SK-N-SH treated with all-trans-retinoic acid at 6 μM for 48 hours (cell line): ENCODE measurements at regions not wholly inside any gene's neighbourhood (a gene's known extent, or its start where the extent isn't known, plus 50 kb on each side); places are given as distances from the start of the nearest gene placed in this dataset.

Experiments
- ISL1 ChIP-seq: fragments of 250-450 bp; sonication (Bioruptor Pico); IDR thresholded peaks from 2 replicates; pipeline ENCODE4 v2.1.2; 2022; ENCODE audit warnings: mild to moderate bottlenecking, moderate library complexity
- PPARA ChIP-seq: fragments of 250-450 bp; sonication (Bioruptor Pico); IDR thresholded peaks from 2 replicates; pipeline ENCODE4 v1.5.0; 2020; ENCODE audit warnings: mild to moderate bottlenecking, borderline replicate concordance
- ZFP30 ChIP-seq: fragments of 450-650 bp; formaldehyde crosslinking; IDR thresholded peaks from 2 replicates; pipeline ENCODE4 v1.5.0; 2022; ENCODE audit warnings: mild to moderate bottlenecking, moderate library complexity
- TF ChIP-seq, protein P1 (sequence below): fragments of 250-450 bp; sonication (Bioruptor Pico); IDR thresholded peaks from 2 replicates; pipeline ENCODE4 v1.5.1; 2020; ENCODE audit warnings: low read depth, mild to moderate bottlenecking, moderate library complexity
- TF ChIP-seq, protein P2 (sequence below): fragments of 250-450 bp; sonication (Bioruptor Pico); IDR thresholded peaks from 2 replicates; pipeline ENCODE4 v1.8.0; 2020; ENCODE audit warnings: mild to moderate bottlenecking, moderate library complexity, borderline replicate concordance

DNA sequence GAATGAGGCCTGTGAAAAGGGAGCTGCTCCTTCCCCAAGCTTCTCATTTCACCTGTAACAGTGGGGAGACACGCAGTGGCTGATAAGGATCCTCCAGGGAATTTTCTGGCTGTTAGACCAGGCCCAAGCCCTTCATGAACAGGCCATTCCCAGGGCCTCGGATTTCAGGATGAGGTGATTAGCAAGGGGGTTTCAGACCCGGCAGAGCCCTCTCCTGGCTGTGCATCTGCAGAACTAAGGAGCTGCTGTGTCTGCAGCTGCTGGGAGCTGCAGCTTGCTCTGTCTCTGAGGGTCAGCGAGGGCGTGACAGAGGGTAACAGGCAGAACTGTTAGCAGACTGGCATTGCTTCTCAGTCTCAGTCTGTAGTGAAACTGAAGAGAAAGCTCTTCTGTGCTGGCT lies 110.4 kb downstream of the KCNA5 start:
- TF ChIP-seq, protein P1, sequence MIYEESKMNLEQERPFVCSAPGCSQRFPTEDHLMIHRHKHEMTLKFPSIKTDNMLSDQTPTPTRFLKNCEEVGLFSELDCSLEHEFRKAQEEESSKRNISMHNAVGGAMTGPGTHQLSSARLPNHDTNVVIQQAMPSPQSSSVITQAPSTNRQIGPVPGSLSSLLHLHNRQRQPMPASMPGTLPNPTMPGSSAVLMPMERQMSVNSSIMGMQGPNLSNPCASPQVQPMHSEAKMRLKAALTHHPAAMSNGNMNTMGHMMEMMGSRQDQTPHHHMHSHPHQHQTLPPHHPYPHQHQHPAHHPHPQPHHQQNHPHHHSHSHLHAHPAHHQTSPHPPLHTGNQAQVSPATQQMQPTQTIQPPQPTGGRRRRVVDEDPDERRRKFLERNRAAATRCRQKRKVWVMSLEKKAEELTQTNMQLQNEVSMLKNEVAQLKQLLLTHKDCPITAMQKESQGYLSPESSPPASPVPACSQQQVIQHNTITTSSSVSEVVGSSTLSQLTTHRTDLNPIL (CRISPR knock-in tag) = no peak
- no peak for TF ChIP-seq ISL1 (CRISPR knock-in tag)
- TF ChIP-seq PPARA (CRISPR knock-in tag) = no peak
- TF ChIP-seq, protein P2, sequence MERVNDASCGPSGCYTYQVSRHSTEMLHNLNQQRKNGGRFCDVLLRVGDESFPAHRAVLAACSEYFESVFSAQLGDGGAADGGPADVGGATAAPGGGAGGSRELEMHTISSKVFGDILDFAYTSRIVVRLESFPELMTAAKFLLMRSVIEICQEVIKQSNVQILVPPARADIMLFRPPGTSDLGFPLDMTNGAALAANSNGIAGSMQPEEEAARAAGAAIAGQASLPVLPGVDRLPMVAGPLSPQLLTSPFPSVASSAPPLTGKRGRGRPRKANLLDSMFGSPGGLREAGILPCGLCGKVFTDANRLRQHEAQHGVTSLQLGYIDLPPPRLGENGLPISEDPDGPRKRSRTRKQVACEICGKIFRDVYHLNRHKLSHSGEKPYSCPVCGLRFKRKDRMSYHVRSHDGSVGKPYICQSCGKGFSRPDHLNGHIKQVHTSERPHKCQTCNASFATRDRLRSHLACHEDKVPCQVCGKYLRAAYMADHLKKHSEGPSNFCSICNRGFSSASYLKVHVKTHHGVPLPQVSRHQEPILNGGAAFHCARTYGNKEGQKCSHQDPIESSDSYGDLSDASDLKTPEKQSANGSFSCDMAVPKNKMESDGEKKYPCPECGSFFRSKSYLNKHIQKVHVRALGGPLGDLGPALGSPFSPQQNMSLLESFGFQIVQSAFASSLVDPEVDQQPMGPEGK (CRISPR knock-in tag) = no peak
- no peak for TF ChIP-seq ZFP30 (CRISPR knock-in tag)
